RWPE2 (cell line): ENCODE measurements at regions not wholly inside any gene's neighbourhood (a gene's known extent, or its start where the extent isn't known, plus 50 kb on each side); places are given as distances from the start of the nearest gene placed in this dataset.

Experiments
- ATAC-seq: fragments of 200-7000 bp; cut with Tn5 transposase; 3 replicates; pipeline ENCODE4 v1.9.1; 2021; ENCODE audit warnings: low read depth
- DNase-seq: peaks from one replicate; pipeline ENCODE4 v3.0.0-alpha.2; 2020; ENCODE audit warnings: low spot score
- H3K27ac ChIP-seq: fragments of 450-650 bp; 2 replicates; pipeline ENCODE4 v1.5.1; 2017; ENCODE audit warnings: mild to moderate bottlenecking; ENCODE audit not compliant: poor library complexity, severe bottlenecking
- H3K27me3 ChIP-seq: fragments of 250-450 bp; sonication (Bioruptor Pico); 2 replicates; pipeline ENCODE4 v1.5.1; 2021; ENCODE audit warnings: mild to moderate bottlenecking, moderate library complexity; ENCODE audit not compliant: insufficient read depth, poor library complexity, severe bottlenecking
- H3K36me3 ChIP-seq: fragments of 250-450 bp; sonication (Bioruptor Pico); 2 replicates; pipeline ENCODE4 v1.5.1; 2020; ENCODE audit warnings: low read depth, mild to moderate bottlenecking, moderate library complexity
- H3K4me1 ChIP-seq: fragments of 250-450 bp; sonication (Bioruptor Pico); 2 replicates; pipeline ENCODE4 v1.5.1; 2021; ENCODE audit warnings: mild to moderate bottlenecking, moderate library complexity; ENCODE audit not compliant: insufficient read depth, poor library complexity, severe bottlenecking
- H3K4me3 ChIP-seq: fragments of 250-450 bp; sonication (Bioruptor Pico); 2 replicates; pipeline ENCODE4 v1.5.1; 2021; ENCODE audit warnings: mild to moderate bottlenecking, moderate library complexity; ENCODE audit not compliant: severe bottlenecking
- H3K9me3 ChIP-seq: fragments of 250-450 bp; sonication (Bioruptor Pico); 2 replicates; pipeline ENCODE4 v1.5.1; 2021; ENCODE audit warnings: mild to moderate bottlenecking, moderate library complexity; ENCODE audit not compliant: severe bottlenecking
- TF ChIP-seq, protein P1 (sequence below): fragments of 450-650 bp; IDR thresholded peaks from one replicate; pipeline ENCODE4 v1.5.1; 2017; ENCODE audit warnings: mild to moderate bottlenecking, moderate library complexity; ENCODE audit not compliant: poor library complexity, severe bottlenecking

DNA sequence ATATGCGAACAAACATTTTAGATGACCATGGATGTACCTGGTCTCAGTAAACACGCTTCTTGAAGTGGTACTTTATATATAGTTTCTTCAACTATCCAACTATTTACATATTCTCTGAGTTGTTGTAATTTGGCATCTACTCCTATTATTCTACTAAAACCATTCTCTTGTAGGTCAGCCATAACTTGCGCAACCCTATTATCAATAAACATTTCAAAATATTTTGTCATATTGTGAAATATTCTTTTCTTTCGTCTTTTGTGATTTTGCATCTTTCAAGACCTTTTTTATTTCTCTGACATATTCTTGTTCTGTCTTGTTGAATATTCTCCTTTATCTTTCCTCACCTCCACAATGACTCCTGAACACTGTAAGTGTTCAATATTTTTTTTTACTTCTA lies 753.3 kb downstream of the NXPH1 start:
- no peak overlapping the region for H3K27ac ChIP-seq
- H3K4me3 ChIP-seq = no peak overlapping the region
- TF ChIP-seq, protein P1, sequence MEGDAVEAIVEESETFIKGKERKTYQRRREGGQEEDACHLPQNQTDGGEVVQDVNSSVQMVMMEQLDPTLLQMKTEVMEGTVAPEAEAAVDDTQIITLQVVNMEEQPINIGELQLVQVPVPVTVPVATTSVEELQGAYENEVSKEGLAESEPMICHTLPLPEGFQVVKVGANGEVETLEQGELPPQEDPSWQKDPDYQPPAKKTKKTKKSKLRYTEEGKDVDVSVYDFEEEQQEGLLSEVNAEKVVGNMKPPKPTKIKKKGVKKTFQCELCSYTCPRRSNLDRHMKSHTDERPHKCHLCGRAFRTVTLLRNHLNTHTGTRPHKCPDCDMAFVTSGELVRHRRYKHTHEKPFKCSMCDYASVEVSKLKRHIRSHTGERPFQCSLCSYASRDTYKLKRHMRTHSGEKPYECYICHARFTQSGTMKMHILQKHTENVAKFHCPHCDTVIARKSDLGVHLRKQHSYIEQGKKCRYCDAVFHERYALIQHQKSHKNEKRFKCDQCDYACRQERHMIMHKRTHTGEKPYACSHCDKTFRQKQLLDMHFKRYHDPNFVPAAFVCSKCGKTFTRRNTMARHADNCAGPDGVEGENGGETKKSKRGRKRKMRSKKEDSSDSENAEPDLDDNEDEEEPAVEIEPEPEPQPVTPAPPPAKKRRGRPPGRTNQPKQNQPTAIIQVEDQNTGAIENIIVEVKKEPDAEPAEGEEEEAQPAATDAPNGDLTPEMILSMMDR = no peak
- no peaks in the 10 kb centered on the region for H3K36me3 ChIP-seq
- H3K4me1 ChIP-seq = no peaks in the 10 kb centered on the region
- no peaks in the 10 kb centered on the region for H3K27me3 ChIP-seq
- H3K9me3 ChIP-seq = no peaks in the 10 kb centered on the region
- DNase-seq = no peak
- ATAC-seq = no peak

GRCh38 chr7:9189703-9190102 lies 756.3 kb downstream of the NXPH1 start:
- H3K4me1 ChIP-seq = no peaks in the 10 kb centered on the region
- no peak for ATAC-seq
- TF ChIP-seq, protein P1 = no peak
- H3K27ac ChIP-seq = no peak overlapping the region
- H3K9me3 ChIP-seq = no peaks in the 10 kb centered on the region
- H3K27me3 ChIP-seq = no peaks in the 10 kb centered on the region
- DNase-seq = no peak
- H3K36me3 ChIP-seq = no peaks in the 10 kb centered on the region
- H3K4me3 ChIP-seq = no peak overlapping the region

- Histone ChIP-seq H3K9me3 (no peaks in the 10 kb centered on the region), H3K27me3 (no peaks in the 10 kb centered on the region), H3K36me3 (no peaks in the 10 kb centered on the region), H3K27ac (no peak overlapping the region), H3K4me1 (no peaks in the 10 kb centered on the region), H3K4me3 (no peak overlapping the region)
- no peak for DNase-seq
- TF ChIP-seq, protein P1 = no peak
- ATAC-seq = no peak
These were observed 759.6 kb downstream of the NXPH1 start for GRCh38 chr7:9192969-9193368.

DNA sequence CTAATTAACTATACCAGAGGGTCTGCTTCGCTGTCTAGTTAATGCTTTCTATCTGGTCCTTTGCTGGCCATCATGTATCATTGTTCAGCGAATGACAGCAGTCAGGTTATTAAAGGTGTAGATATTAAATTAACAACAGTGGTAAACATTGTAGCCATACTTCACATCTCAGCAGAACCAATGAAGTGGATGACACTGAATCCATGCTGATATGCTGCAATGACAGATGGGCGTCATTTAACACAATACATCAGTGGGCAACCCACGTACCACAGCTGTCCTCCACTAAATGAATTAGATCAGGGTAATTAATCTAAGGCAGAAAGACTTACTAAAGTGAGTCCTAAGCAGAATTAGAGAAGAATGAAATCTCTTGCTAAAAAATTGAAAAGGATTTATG lies 767.2 kb downstream of the NXPH1 start:
- Histone ChIP-seq H3K4me3 (no peak overlapping the region), H3K27me3 (no peaks in the 10 kb centered on the region), H3K4me1 (no peaks in the 10 kb centered on the region), H3K9me3 (peaks cover 2% of the 10 kb centered on the region), H3K27ac (no peak overlapping the region), H3K36me3 (no peaks in the 10 kb centered on the region)
- DNase-seq (no peak), ATAC-seq (no peak)
- TF ChIP-seq, protein P1 = no peak

DNA sequence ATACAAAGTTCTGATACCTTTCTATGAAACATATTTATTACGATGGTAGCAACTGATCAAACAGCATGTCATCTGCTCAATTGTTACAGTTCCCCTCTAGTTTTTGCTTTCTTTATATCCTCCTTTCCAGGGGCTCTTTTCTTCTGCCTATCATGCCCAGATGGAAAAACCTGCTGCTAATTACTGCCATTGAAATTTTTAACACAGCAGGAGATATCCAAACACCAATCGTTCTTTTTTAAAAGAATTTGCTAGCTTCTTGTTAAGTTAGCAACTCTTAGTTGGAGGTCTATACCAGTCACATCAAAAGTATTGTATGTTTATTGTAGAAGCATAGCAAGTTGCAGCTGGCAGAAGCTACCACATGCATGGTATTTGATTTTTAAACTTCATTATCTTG lies 768.5 kb downstream of the NXPH1 start:
- Histone ChIP-seq H3K4me1 (no peaks in the 10 kb centered on the region), H3K27ac (no peak overlapping the region), H3K4me3 (no peak overlapping the region), H3K36me3 (no peaks in the 10 kb centered on the region), H3K27me3 (no peaks in the 10 kb centered on the region), H3K9me3 (peaks cover 2% of the 10 kb centered on the region)
- TF ChIP-seq, protein P1 = no peak
- ATAC-seq = no peak
- no peak for DNase-seq
